Heart right ventricle (tissue), 16 donors: ENCODE measurements at regions not wholly inside any gene's neighbourhood (a gene's known extent, or its start where the extent isn't known, plus 50 kb on each side); places are given as distances from the start of the nearest gene placed in this dataset.

Experiments used
- ATAC-seq, 8 donors: fragments of 200-7000 bp; cut with Tn5 transposase; one replicate each; pipeline ENCODE4 v1.9.1; 2020; ENCODE audit warnings: mild to moderate bottlenecking in 8 of 8, moderate library complexity in 8 of 8, moderate number of reproducible peaks in 1 of 8
- DNase-seq, 2 donors: peaks; one replicate each; pipeline ENCODE4 v3.0.0-alpha.2; 2020
- H3K27ac ChIP-seq, 10 donors: fragments of 200-600 bp; sonication (generic) in 2 of 10; one replicate each; pipeline versions ENCODE4 v1.5.0 to v1.8.0; 2020 to 2022; ENCODE audit warnings: mild to moderate bottlenecking in 3 of 10
- H3K27me3 ChIP-seq, 7 donors: fragments of 200-600 bp; one replicate each; pipeline ENCODE4 v1.8.0; 2021 to 2022; ENCODE audit warnings: mild to moderate bottlenecking in 2 of 7
- H3K36me3 ChIP-seq, 9 donors: fragments of 200-600 bp; sonication (generic) in 1 of 9; one replicate each; pipeline versions ENCODE4 v1.5.0 to v1.8.0; 2020 to 2022; ENCODE audit warnings: mild to moderate bottlenecking in 2 of 9
- H3K4me1 ChIP-seq, 9 donors: fragments of 200-600 bp; sonication (generic) in 1 of 9; one replicate each; pipeline versions ENCODE4 v1.5.0 to v1.8.0; 2020 to 2022; ENCODE audit warnings: mild to moderate bottlenecking in 4 of 9
- H3K4me3 ChIP-seq, 10 donors: fragments of 200-600 bp; sonication (generic) in 2 of 10; one replicate each; pipeline versions ENCODE4 v1.5.0 to v1.8.0; 2020 to 2022; ENCODE audit warnings: mild to moderate bottlenecking in 7 of 10, moderate library complexity in 2 of 10
- H3K9me3 ChIP-seq, 11 donors: fragments of 200-600 bp in 10 of 11; sonication (generic) in 2 of 11; one replicate each; pipeline versions ENCODE4 v1.5.0 to v1.8.0; 2013 to 2022; ENCODE audit warnings: mild to moderate bottlenecking in 2 of 11, control low read depth in 1 of 11, moderate library complexity in 1 of 11
- WGBS, 2 donors: extraction: QIAGEN DNeasy Blood & Tissue Kit; methylation state at CpG; one replicate each; pipeline ENCODE4 v1.1.7; 2013; ENCODE audit warnings: inconsistent platforms in 1 of 2; 5-methylcytosine and 5-hydroxymethylcytosine counted together
- intact Hi-C, 10 donors: fragments of 100-400 bp; cut with DNase I; formaldehyde crosslinking; loops; one replicate each; pipeline versions ENCODE4 v1.11.1 to v1.14.2; 2022
- TF ChIP-seq, protein P1 (sequence below), 9 donors: fragments of 200-600 bp; sonication (generic) in 2 of 9; IDR thresholded peaks; one replicate each; pipeline versions ENCODE4 v1.5.0 to v1.8.0; 2021 to 2022; ENCODE audit warnings: antibody characterized with exemption in 9 of 9, mild to moderate bottlenecking in 5 of 9, moderate library complexity in 1 of 9
- donor health status: Arrhythmogenic right ventricular cardiomyopathy.
- donor health status: ischemic (EF 13 %, LVEDD 7.1; RV severe dilation, severe dysfunction).
- donor health status: healthy with polysubstance abuse.
- donor health status: DM: no; HTN: yes; CAD: no.
- donor health status: DM: no; HTN: no; CAD: no.
- donor health status: ischemic (EF 25% LVEDD 6.9; RV normal size, moderate dysfunction).
- donor health status: ischemic (EF 25% LVEDD 5.7; RV mildly dilated, moderate dysfunction).
- donor health status: healthy.
- donor health status: DM: yes; HTN: yes; CAD: no.
- donor health status: Ischemic cardiomyopathy.
- donor health status: ischemic (EF 35%, LVEDD 5.7; RV mildly dilated, moderate dysfunction).
- donor health status: nonischemic (EF 11% LVEDD 7.7; RV severe dilation, severe dysfunction).
- donor health status: DM: yes; HTN: yes; CAD: no.
- donor health status: PGD.
- donor health status: ischemic (EF 29% LVEDD 5.4; RV normal size, mild dysfunction).
- donor health status: nonischemic (EF 23%, LVEDD 6.1; RV moderate dilation, normal function).

DNA sequence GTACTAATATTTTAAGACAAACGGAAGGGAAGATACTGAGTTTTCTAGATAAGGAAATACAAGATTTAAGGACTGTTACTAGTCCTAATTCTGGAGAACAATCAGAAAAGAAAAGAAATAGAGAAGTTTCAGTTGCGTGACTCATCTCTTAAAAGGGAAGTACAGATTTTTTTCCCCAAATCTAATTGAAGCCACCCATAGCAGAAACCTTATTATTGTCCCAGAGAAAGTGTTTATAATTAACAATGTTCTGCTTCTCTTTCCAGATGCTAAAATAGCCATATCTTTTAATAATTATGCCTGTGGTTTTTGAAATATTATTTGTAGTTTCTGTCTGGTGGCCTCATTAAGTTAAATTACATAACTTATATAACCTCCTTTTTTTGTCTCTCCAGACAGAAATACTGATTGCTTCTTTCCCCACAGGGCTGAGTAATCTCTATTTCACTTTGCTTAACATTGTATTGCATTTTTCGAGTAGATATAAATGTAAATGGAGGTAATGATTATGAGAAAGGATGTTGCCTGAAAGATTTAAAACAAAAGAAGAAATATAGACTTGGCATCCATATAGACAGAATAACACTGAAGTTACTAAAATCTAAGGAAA is 240.7 kb upstream of the MBL2 start:
- intact Hi-C loops = no loop called here
- H3K4me1 ChIP-seq = peaks cover 0 to 5% (median 0%) of the 10 kb centered on the region in 9 donors
- WGBS, 2 donors = 60 to 62% methylated on average over 3 of the region's 3 CpGs
- no peaks in the 10 kb centered on the region for H3K27me3 ChIP-seq
- DNase-seq = no peak
- TF ChIP-seq, protein P1, sequence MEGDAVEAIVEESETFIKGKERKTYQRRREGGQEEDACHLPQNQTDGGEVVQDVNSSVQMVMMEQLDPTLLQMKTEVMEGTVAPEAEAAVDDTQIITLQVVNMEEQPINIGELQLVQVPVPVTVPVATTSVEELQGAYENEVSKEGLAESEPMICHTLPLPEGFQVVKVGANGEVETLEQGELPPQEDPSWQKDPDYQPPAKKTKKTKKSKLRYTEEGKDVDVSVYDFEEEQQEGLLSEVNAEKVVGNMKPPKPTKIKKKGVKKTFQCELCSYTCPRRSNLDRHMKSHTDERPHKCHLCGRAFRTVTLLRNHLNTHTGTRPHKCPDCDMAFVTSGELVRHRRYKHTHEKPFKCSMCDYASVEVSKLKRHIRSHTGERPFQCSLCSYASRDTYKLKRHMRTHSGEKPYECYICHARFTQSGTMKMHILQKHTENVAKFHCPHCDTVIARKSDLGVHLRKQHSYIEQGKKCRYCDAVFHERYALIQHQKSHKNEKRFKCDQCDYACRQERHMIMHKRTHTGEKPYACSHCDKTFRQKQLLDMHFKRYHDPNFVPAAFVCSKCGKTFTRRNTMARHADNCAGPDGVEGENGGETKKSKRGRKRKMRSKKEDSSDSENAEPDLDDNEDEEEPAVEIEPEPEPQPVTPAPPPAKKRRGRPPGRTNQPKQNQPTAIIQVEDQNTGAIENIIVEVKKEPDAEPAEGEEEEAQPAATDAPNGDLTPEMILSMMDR (IDR thresholded peaks at IDR 0.05) = no peak
- H3K36me3 ChIP-seq = no peaks in the 10 kb centered on the region
- H3K9me3 ChIP-seq = no peaks in the 10 kb centered on the region
- no peak overlapping the region for H3K4me3 ChIP-seq
- no peak overlapping the region for H3K27ac ChIP-seq
- ATAC-seq = no peak

DNA sequence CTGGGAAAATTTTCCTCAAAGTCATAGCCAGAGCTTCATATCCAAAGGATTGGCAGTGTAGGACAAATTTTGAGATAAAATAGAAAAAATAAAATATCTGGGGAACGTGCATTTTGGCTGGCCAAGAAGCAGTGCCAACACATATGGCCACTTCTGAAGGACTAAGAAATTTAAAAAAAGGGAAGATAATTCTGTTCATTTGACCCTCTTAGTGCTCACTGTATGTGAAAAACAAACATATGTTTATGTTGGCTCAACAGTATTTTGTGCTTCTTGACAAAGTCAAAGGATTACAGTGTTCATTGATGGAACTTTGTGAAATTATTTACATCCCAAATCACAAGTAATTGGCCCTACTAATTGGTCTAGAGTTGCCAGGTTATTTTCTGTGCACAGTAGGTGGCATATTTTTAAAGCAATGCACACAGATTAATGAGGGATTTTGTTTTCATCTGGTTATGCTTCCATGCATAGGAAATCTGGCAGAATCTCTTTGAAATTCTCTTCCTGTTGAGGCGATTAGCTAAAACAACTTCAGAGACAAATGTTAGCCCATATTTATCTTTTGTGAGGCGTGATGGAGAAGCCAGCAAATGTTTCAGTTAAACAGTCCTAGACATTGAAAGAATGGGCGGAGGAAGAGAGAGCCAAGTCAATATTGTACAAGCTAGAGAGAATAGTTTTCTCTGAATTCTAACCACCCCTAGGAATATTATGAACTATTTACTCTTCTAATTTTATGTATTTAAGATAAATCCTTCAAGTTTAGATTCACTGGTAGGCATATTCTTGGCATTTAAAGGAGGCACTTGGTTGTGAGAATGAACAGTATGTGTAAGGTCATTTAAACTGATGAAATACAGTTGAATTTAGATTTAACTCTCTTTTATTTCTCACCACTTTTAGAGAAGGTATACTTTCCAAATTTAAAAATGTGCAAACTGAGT is 237.7 kb upstream of the MBL2 start:
- ATAC-seq = no peak
- WGBS, 2 donors = 47 to 53% methylated on average over 4 of the region's 4 CpGs
- Histone ChIP-seq H3K27ac (no peak overlapping the region), H3K27me3 (no peaks in the 10 kb centered on the region), H3K36me3 (no peaks in the 10 kb centered on the region), H3K9me3 (no peaks in the 10 kb centered on the region), H3K4me3 (no peak overlapping the region), H3K4me1 (peaks cover 0 to 5% (median 0%) of the 10 kb centered on the region in 9 donors)
- intact Hi-C loops = no loop called here
- TF ChIP-seq, protein P1 (IDR thresholded peaks at IDR 0.05) = no peak
- DNase-seq = no peak

DNA sequence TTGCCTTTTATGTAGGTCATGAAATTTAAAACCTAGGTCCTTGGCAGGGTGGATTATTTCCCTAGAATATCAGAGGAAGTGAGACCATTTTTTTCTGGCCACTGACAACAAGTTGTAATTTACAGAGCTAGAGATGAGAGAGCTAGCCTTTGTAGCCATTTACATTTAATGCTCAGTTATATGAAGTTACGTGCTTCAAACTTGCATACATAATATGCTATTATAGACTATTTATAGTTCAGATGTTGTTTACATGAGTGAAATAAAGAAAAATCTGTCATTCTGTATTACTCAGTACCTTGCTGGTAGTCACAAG is 234.9 kb upstream of the MBL2 start:
- no peak for ATAC-seq
- Histone ChIP-seq H3K9me3 (no peaks in the 10 kb centered on the region), H3K27ac (no peak overlapping the region), H3K4me1 (no peaks in the 10 kb centered on the region), H3K27me3 (no peaks in the 10 kb centered on the region), H3K36me3 (no peaks in the 10 kb centered on the region), H3K4me3 (no peak overlapping the region)
- 85 to 86% methylated on average over 1 of the region's 1 CpG for WGBS, 2 donors
- TF ChIP-seq, protein P1 (IDR thresholded peaks at IDR 0.05) = no peak
- no peak for DNase-seq
- intact Hi-C loops = no loop called here

DNA sequence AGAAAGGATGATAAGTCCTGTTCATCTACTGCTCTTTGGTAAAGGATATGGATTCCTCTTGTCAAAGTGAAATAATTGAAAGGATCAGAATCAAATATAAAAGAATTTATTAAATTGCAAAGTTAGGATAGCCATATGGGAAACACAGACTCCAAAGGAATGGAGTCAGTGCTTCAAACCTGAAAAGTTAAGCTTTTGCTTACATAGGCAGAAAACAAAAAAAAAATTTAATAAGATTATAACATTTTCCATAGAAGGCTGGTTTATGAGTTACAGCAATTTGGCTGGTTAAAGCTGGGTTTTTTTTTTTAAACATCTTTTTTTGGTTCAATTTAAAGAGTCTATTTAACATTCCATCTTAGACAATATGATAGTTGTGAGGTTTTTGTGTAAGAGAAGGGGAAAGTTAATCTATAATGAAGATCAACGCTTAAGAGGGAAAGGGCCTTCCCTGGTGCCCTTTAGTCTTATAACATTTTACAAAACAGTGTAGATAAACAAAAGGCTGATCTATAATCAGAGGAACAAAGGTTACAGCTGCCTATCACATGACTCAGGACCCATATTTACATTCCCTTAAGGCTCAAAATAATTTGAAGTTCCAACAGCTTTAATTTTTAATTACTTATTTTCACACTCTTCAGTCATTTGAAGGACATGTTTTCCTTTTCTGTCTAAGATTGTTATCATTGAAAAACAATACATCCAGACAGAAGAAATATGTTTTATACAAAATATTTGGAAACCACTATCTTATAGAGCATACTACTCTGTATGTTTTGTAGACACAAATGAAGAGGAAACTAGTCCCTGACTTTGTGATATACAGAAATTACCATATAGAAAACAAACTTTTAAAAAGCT is 234.3 kb upstream of the MBL2 start:
- ATAC-seq = no peak
- 90 to 95% methylated on average over 1 of the region's 1 CpG for WGBS, 2 donors
- Histone ChIP-seq H3K36me3 (no peaks in the 10 kb centered on the region), H3K27ac (no peak overlapping the region), H3K4me3 (no peak overlapping the region), H3K27me3 (no peaks in the 10 kb centered on the region), H3K4me1 (no peaks in the 10 kb centered on the region), H3K9me3 (no peaks in the 10 kb centered on the region)
- intact Hi-C loops = no loop called here
- TF ChIP-seq, protein P1 (IDR thresholded peaks at IDR 0.05) = no peak
- no peak for DNase-seq
